ENCODE measurements at regions not wholly inside any gene's neighbourhood (a gene's known extent, or its start where the extent isn't known, plus 50 kb on each side); places are given as distances from the start of the nearest gene placed in this dataset.
"Not testable (repeated sequence)": the region's sequence is repeated elsewhere in the genome, so short reads cannot be mapped to it uniquely, and the experiment has no call there.

DNA sequence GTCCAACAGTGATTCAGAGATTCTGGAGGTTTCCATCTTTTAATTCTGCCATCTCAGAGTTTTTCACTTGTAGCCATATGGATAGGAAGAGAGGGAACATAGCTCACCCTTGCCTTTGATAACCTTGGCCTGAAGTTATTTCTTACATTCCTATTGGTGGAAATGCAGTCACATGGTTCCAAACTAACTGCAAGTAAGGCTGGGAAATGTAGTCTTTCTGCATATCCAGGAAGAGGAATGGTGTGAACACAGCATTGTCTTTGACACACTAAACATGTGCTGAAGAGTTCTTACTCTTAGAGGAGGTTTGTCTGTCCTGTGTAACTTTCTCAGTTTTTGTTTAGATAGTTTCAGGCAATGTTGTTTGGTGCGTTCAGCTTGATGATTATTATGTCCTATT is 78.7 kb downstream of the DEFB131A start:
- TF ChIP-seq, protein P1, sequence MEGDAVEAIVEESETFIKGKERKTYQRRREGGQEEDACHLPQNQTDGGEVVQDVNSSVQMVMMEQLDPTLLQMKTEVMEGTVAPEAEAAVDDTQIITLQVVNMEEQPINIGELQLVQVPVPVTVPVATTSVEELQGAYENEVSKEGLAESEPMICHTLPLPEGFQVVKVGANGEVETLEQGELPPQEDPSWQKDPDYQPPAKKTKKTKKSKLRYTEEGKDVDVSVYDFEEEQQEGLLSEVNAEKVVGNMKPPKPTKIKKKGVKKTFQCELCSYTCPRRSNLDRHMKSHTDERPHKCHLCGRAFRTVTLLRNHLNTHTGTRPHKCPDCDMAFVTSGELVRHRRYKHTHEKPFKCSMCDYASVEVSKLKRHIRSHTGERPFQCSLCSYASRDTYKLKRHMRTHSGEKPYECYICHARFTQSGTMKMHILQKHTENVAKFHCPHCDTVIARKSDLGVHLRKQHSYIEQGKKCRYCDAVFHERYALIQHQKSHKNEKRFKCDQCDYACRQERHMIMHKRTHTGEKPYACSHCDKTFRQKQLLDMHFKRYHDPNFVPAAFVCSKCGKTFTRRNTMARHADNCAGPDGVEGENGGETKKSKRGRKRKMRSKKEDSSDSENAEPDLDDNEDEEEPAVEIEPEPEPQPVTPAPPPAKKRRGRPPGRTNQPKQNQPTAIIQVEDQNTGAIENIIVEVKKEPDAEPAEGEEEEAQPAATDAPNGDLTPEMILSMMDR (IDR thresholded peaks at IDR 0.05), result not testable (repeated sequence)
- not testable (repeated sequence) for TF ChIP-seq POLR2A, POLR2AphosphoS5 (IDR thresholded peaks at IDR 0.05)

All from stomach (tissue), 4 donors.